GM23248 (cell line): ENCODE measurements at regions not wholly inside any gene's neighbourhood (a gene's known extent, or its start where the extent isn't known, plus 50 kb on each side); places are given as distances from the start of the nearest gene placed in this dataset.

Experiments used
- DNase-seq: peaks from one replicate; pipeline ENCODE4 v3.0.0-alpha.2; 2015
- H2AFZ ChIP-seq: fragments of 200-600 bp; sonication (generic); 2 replicates; pipeline ENCODE4 v1.6.1; 2016; ENCODE audit warnings: antibody characterized with exemption
- H3F3A ChIP-seq: fragments of 200-600 bp; sonication (generic); 2 replicates; pipeline ENCODE4 v1.6.1; 2016; ENCODE audit warnings: mild to moderate bottlenecking, antibody characterized with exemption, mixed run types; ENCODE audit not compliant: insufficient read depth
- H3K27ac ChIP-seq: fragments of 200-600 bp; sonication (generic); 2 replicates; pipeline ENCODE4 v1.5.1; 2016; ENCODE audit warnings: mild to moderate bottlenecking
- H3K27me3 ChIP-seq: fragments of 200-600 bp; sonication (generic); replicated peaks from 2 replicates; pipeline ENCODE4 v1.6.1; 2016; ENCODE audit warnings: mild to moderate bottlenecking; ENCODE audit not compliant: insufficient read depth
- H3K36me3 ChIP-seq: fragments of 200-600 bp; sonication (generic); 2 replicates; pipeline ENCODE4 v1.6.1; 2016; ENCODE audit warnings: low read depth, mild to moderate bottlenecking
- H3K4me1 ChIP-seq: fragments of 200-600 bp; sonication (generic); 2 replicates; pipeline ENCODE4 v1.6.1; 2016; ENCODE audit warnings: mild to moderate bottlenecking; ENCODE audit not compliant: insufficient read depth
- H3K4me2 ChIP-seq: fragments of 200-600 bp; sonication (generic); one replicate; pipeline ENCODE4 v1.6.1; 2016; ENCODE audit warnings: mild to moderate bottlenecking; ENCODE audit not compliant: unreplicated experiment
- H3K4me3 ChIP-seq: fragments of 200-600 bp; sonication (generic); 2 replicates; pipeline ENCODE4 v1.5.1; 2016; ENCODE audit warnings: mild to moderate bottlenecking
- H3K79me2 ChIP-seq: fragments of 200-600 bp; sonication (generic); 2 replicates; pipeline ENCODE4 v1.6.1; 2016; ENCODE audit warnings: mild to moderate bottlenecking; ENCODE audit not compliant: insufficient read depth
- H3K9ac ChIP-seq: fragments of 200-600 bp; sonication (generic); 2 replicates; pipeline ENCODE4 v1.6.1; 2016; ENCODE audit warnings: mild to moderate bottlenecking
- H3K9me2 ChIP-seq: fragments of 200-600 bp; sonication (generic); 2 replicates; pipeline ENCODE4 v1.6.1; 2016; ENCODE audit warnings: mixed run types, mild to moderate bottlenecking, moderate library complexity; ENCODE audit not compliant: insufficient read depth
- H3K9me3 ChIP-seq: fragments of 200-600 bp; sonication (generic); one replicate; pipeline ENCODE4 v1.6.1; 2017; ENCODE audit warnings: low read depth
- H4K20me1 ChIP-seq: fragments of 200-600 bp; sonication (generic); 2 replicates; pipeline ENCODE4 v1.6.0; 2016; ENCODE audit not compliant: insufficient read depth
- EZH2 ChIP-seq: fragments of 200-600 bp; sonication (generic); IDR thresholded peaks from 2 replicates; pipeline ENCODE4 v1.6.1; 2018; ENCODE audit warnings: antibody characterized with exemption, mild to moderate bottlenecking; ENCODE audit not compliant: insufficient read depth, poor library complexity, severe bottlenecking
- EZH2phosphoT487 ChIP-seq: fragments of 200-600 bp; sonication (generic); IDR thresholded peaks from 2 replicates; pipeline ENCODE4 v1.6.1; 2018; ENCODE audit warnings: antibody characterized with exemption, moderate library complexity, mild to moderate bottlenecking, low read depth; ENCODE audit not compliant: insufficient read depth
- WGBS, 2 experiments: methylation state at CpG; one replicate each; pipeline ENCODE4 v1.1.6; 2015 to 2017; ENCODE audit warnings: low lambda C conversion rate in 2 of 2, low coverage in 1 of 2; ENCODE audit errors: missing lambda C conversion rate in 2 of 2; 5-methylcytosine and 5-hydroxymethylcytosine counted together
- in situ Hi-C: fragments of 300-500 bp; cut with MboI; formaldehyde crosslinking; loops from 2 replicates; pipeline ENCODE4 v1.15.0; 2020

GRCh38 chr15:75100679-75101078, 77.3 kb downstream of the PPCDC start:
- Histone ChIP-seq H3K4me3 (no peak overlapping the region), H3K27ac (no peak overlapping the region), H3K36me3 (no peaks in the 10 kb centered on the region), H3K79me2 (no peaks in the 10 kb centered on the region), H3K4me1 (peaks cover 7% of the 10 kb centered on the region), H2AFZ (no peak overlapping the region), H3K9me2 (no peaks in the 10 kb centered on the region), H3K4me2 (no peak overlapping the region), H4K20me1 (no peaks in the 10 kb centered on the region), H3F3A (no peaks in the 10 kb centered on the region), H3K9ac (no peak overlapping the region), H3K9me3 (no peaks in the 10 kb centered on the region), H3K27me3 (no peaks in the 10 kb centered on the region)
- 81 to 82% methylated on average over 2 of the region's 2 CpGs for WGBS, 2 experiments
- no peak for DNase-seq
- TF ChIP-seq EZH2phosphoT487 (no peak), EZH2 (no peak)
- in situ Hi-C loops: no loop called here

GRCh38 chr15:75104804-75105557, 81.6 kb downstream of the PPCDC start:
- Histone ChIP-seq H3K27ac (peak overlapping the region; percentile 61), H3K79me2 (no peaks in the 10 kb centered on the region), H4K20me1 (no peaks in the 10 kb centered on the region), H3K36me3 (no peaks in the 10 kb centered on the region), H3K27me3 (no peaks in the 10 kb centered on the region), H3F3A (peaks cover 15% of the 10 kb centered on the region), H2AFZ (no peak overlapping the region), H3K9ac (peak overlapping the region; percentile 27; the same call in 1 of the 2 replicates), H3K4me3 (no peak overlapping the region), H3K9me2 (no peaks in the 10 kb centered on the region), H3K4me1 (peaks cover 18% of the 10 kb centered on the region), H3K9me3 (no peaks in the 10 kb centered on the region), H3K4me2 (peak overlapping the region; percentile 2)
- TF ChIP-seq EZH2: no peak
- no peak for TF ChIP-seq EZH2phosphoT487
- 68 to 72% methylated on average over 3 of the region's 3 CpGs for WGBS, 2 experiments
- peak; percentile 93 for DNase-seq
- in situ Hi-C loops: no loop called here

- H2AFZ ChIP-seq: no peak overlapping the region
- no peak overlapping the region for H3K9ac ChIP-seq
- in situ Hi-C loops: no loop called here
- H3F3A ChIP-seq: peaks cover 15% of the 10 kb centered on the region
- H3K4me1 ChIP-seq: peaks cover 18% of the 10 kb centered on the region
- H4K20me1 ChIP-seq: no peaks in the 10 kb centered on the region
- no peak for TF ChIP-seq EZH2phosphoT487
- no peak for TF ChIP-seq EZH2
- H3K9me3 ChIP-seq: no peaks in the 10 kb centered on the region
- no peaks in the 10 kb centered on the region for H3K79me2 ChIP-seq
- H3K4me2 ChIP-seq: peak overlapping the region; percentile 32
- no peaks in the 10 kb centered on the region for H3K27me3 ChIP-seq
- no peak overlapping the region for H3K4me3 ChIP-seq
- DNase-seq: peak; percentile 7
- H3K27ac ChIP-seq: no peak overlapping the region
- H3K9me2 ChIP-seq: no peaks in the 10 kb centered on the region
- WGBS, 2 experiments: 28 to 36% methylated on average over 2 of the region's 2 CpGs
- no peaks in the 10 kb centered on the region for H3K36me3 ChIP-seq
Measured at GRCh38 chr15:75107516-75107907, 84.1 kb downstream of the PPCDC start.

GRCh38 chr15:75107908-75108838, 84.8 kb downstream of the PPCDC start:
- Histone ChIP-seq H3K9ac (no peak overlapping the region), H3F3A (peaks cover 15% of the 10 kb centered on the region), H3K4me3 (no peak overlapping the region), H4K20me1 (no peaks in the 10 kb centered on the region), H3K27ac (peak overlapping the region; percentile 41), H3K4me2 (peak overlapping the region; percentile 32), H3K79me2 (no peaks in the 10 kb centered on the region), H3K36me3 (no peaks in the 10 kb centered on the region), H3K9me2 (no peaks in the 10 kb centered on the region), H3K9me3 (no peaks in the 10 kb centered on the region), H2AFZ (no peak overlapping the region), H3K27me3 (no peaks in the 10 kb centered on the region), H3K4me1 (peaks cover 18% of the 10 kb centered on the region)
- in situ Hi-C loops: no loop called here
- TF ChIP-seq EZH2phosphoT487 (no peak), EZH2 (no peak)
- peak; percentile 91 for DNase-seq
- 48 to 53% methylated on average over 12 of the region's 12 CpGs for WGBS, 2 experiments
